ENCODE measurements at regions not wholly inside any gene's neighbourhood (a gene's known extent, or its start where the extent isn't known, plus 50 kb on each side); places are given as distances from the start of the nearest gene placed in this dataset.

GRCh38 chr6:166683477-166683876 is 56.4 kb upstream of the RPS6KA2 start:
- no peak overlapping the region for H3K9ac ChIP-seq (ENCODE audit: low read length)
- no peak for TF ChIP-seq CTCF (IDR thresholded peaks at IDR 0.05; ENCODE audit: insufficient read depth, low read length, poor library complexity, severe bottlenecking)
- no peak for TF ChIP-seq EZH2phosphoT487 (conservative IDR thresholded peaks at IDR 0.05; ENCODE audit: low read length)
- no peaks in the 10 kb centered on the region for H3F3A ChIP-seq (ENCODE audit: insufficient read depth)
- no peak overlapping the region for H3K4me2 ChIP-seq (ENCODE audit: low read depth, low read length, poor library complexity, severe bottlenecking)
- no peak overlapping the region for H3K4me3 ChIP-seq (ENCODE audit: insufficient read depth, low read length, poor library complexity, severe bottlenecking)
- no peak overlapping the region for H3K27ac ChIP-seq (ENCODE audit: low read depth, low read length)
- H4K20me1 ChIP-seq (ENCODE audit: low read depth, low read length): no peaks in the 10 kb centered on the region
- H2AFZ ChIP-seq (ENCODE audit: low read depth, low read length, severe bottlenecking): no peak overlapping the region
- no peaks in the 10 kb centered on the region for H3K9me2 ChIP-seq (replicated peaks; ENCODE audit: insufficient read depth, low read length)
- no peaks in the 10 kb centered on the region for H3K27me3 ChIP-seq (ENCODE audit: low read length)
- no peaks in the 10 kb centered on the region for H3K9me3 ChIP-seq (ENCODE audit: insufficient read depth, low read length)
- H3K79me2 ChIP-seq (ENCODE audit: insufficient read depth, low read length): no peaks in the 10 kb centered on the region
- no peaks in the 10 kb centered on the region for H3K36me3 ChIP-seq (ENCODE audit: low read length)

GRCh38 chr6:166679566-166679965 is 52.5 kb upstream of the RPS6KA2 start:
- Histone ChIP-seq H3K36me3 (ENCODE audit: low read length) (no peaks in the 10 kb centered on the region), H3K27ac (ENCODE audit: low read depth, low read length) (no peak overlapping the region), H3K4me2 (ENCODE audit: low read depth, low read length, poor library complexity, severe bottlenecking) (no peak overlapping the region), H3K9me2 (replicated peaks; ENCODE audit: insufficient read depth, low read length) (no peaks in the 10 kb centered on the region), H3F3A (ENCODE audit: insufficient read depth) (no peaks in the 10 kb centered on the region), H3K79me2 (ENCODE audit: insufficient read depth, low read length) (no peaks in the 10 kb centered on the region), H3K9ac (ENCODE audit: low read length) (no peak overlapping the region), H3K9me3 (ENCODE audit: insufficient read depth, low read length) (no peaks in the 10 kb centered on the region), H3K4me3 (ENCODE audit: insufficient read depth, low read length, poor library complexity, severe bottlenecking) (no peak overlapping the region), H3K27me3 (ENCODE audit: low read length) (no peaks in the 10 kb centered on the region), H2AFZ (ENCODE audit: low read depth, low read length, severe bottlenecking) (no peak overlapping the region), H4K20me1 (ENCODE audit: low read depth, low read length) (no peaks in the 10 kb centered on the region)
- TF ChIP-seq CTCF (IDR thresholded peaks at IDR 0.05; ENCODE audit: insufficient read depth, low read length, poor library complexity, severe bottlenecking): no peak
- TF ChIP-seq EZH2phosphoT487 (conservative IDR thresholded peaks at IDR 0.05; ENCODE audit: low read length): no peak

- no peak overlapping the region for H3K4me2 ChIP-seq (ENCODE audit: low read depth, low read length, poor library complexity, severe bottlenecking)
- H3F3A ChIP-seq (ENCODE audit: insufficient read depth): no peaks in the 10 kb centered on the region
- no peaks in the 10 kb centered on the region for H4K20me1 ChIP-seq (ENCODE audit: low read depth, low read length)
- no peaks in the 10 kb centered on the region for H3K36me3 ChIP-seq (ENCODE audit: low read length)
- no peak overlapping the region for H3K4me3 ChIP-seq (ENCODE audit: insufficient read depth, low read length, poor library complexity, severe bottlenecking)
- H3K79me2 ChIP-seq (ENCODE audit: insufficient read depth, low read length): no peaks in the 10 kb centered on the region
- H3K27me3 ChIP-seq (ENCODE audit: low read length): no peaks in the 10 kb centered on the region
- no peak overlapping the region for H3K9ac ChIP-seq (ENCODE audit: low read length)
- no peak overlapping the region for H3K27ac ChIP-seq (ENCODE audit: low read depth, low read length)
- no peaks in the 10 kb centered on the region for H3K9me3 ChIP-seq (ENCODE audit: insufficient read depth, low read length)
- H3K9me2 ChIP-seq (replicated peaks; ENCODE audit: insufficient read depth, low read length): no peaks in the 10 kb centered on the region
- TF ChIP-seq CTCF (IDR thresholded peaks at IDR 0.05; ENCODE audit: insufficient read depth, low read length, poor library complexity, severe bottlenecking): no peak
- TF ChIP-seq EZH2phosphoT487 (conservative IDR thresholded peaks at IDR 0.05; ENCODE audit: low read length): no peak
- no peak overlapping the region for H2AFZ ChIP-seq (ENCODE audit: low read depth, low read length, severe bottlenecking)
Measured at GRCh38 chr6:166678426-166678825, 51.4 kb upstream of the RPS6KA2 start.
